GM20000 (cell line): ENCODE measurements at regions not wholly inside any gene's neighbourhood (a gene's known extent, or its start where the extent isn't known, plus 50 kb on each side); places are given as distances from the start of the nearest gene placed in this dataset.
"Not testable (repeated sequence)": the region's sequence is repeated elsewhere in the genome, so short reads cannot be mapped to it uniquely, and the experiment has no call there.

ENCODE experiments used
- DNase-seq: peaks from one replicate; pipeline ENCODE4 v3.0.0; 2012; ENCODE audit warnings: low spot score
- TF ChIP-seq, protein P1 (sequence below): IDR thresholded peaks from 2 replicates; pipeline ENCODE4 v1.5.1; 2012; ENCODE audit warnings: mild to moderate bottlenecking, control low read depth; ENCODE audit errors: extremely low read depth, missing control alignments

GRCh38 chr12:74148849-74149248 is 388.8 kb upstream of the ATXN7L3B start:
- TF ChIP-seq, protein P1, sequence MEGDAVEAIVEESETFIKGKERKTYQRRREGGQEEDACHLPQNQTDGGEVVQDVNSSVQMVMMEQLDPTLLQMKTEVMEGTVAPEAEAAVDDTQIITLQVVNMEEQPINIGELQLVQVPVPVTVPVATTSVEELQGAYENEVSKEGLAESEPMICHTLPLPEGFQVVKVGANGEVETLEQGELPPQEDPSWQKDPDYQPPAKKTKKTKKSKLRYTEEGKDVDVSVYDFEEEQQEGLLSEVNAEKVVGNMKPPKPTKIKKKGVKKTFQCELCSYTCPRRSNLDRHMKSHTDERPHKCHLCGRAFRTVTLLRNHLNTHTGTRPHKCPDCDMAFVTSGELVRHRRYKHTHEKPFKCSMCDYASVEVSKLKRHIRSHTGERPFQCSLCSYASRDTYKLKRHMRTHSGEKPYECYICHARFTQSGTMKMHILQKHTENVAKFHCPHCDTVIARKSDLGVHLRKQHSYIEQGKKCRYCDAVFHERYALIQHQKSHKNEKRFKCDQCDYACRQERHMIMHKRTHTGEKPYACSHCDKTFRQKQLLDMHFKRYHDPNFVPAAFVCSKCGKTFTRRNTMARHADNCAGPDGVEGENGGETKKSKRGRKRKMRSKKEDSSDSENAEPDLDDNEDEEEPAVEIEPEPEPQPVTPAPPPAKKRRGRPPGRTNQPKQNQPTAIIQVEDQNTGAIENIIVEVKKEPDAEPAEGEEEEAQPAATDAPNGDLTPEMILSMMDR: no peak
- no peak for DNase-seq

DNA sequence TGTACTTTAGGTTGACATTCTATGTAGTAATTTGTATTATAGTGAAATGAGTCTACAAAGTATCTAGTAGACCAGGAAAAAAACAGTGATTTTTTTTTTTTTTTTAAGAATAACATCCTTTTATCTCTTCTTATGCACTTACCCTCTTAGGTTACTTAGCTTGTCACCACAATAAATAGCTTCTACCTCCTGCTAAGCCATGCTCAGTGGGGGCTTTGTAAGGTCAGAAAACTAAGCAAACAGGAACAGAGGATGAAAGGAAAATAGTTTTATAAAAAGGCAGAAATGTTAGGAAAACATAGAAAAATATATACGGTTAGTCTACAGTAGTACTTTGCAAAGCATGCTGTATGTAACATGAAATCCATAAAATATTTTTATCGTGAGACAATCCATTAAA is 385.3 kb upstream of the ATXN7L3B start:
- TF ChIP-seq, protein P1: no peak
- DNase-seq: no peak

DNA sequence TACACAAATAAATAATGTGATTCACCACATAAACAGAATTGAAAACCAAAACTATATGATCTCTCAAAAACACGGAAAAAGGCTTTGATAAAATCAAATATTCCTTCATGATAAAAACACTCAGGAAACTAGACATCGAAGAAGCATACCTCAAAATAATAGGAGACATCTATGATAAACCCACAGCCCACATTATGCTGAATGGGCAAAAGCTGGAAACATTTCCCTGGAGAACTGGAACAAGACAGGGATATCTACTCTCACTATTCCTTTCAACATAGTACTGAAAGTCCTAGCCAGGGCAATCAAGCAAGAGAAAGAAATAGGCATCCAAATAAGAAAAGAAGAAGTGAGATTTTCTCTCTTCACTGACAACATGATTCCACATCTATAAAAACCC is 371.5 kb upstream of the ATXN7L3B start:
- TF ChIP-seq, protein P1: no peak
- DNase-seq: no peak

- TF ChIP-seq, protein P1: no peak
- DNase-seq: no peak
Observed at GRCh38 chr12:74169607-74170006, 368.0 kb upstream of the ATXN7L3B start.

GRCh38 chr12:74170645-74171477 is 366.8 kb upstream of the ATXN7L3B start:
- DNase-seq: no peak
- TF ChIP-seq, protein P1: no peak

DNA sequence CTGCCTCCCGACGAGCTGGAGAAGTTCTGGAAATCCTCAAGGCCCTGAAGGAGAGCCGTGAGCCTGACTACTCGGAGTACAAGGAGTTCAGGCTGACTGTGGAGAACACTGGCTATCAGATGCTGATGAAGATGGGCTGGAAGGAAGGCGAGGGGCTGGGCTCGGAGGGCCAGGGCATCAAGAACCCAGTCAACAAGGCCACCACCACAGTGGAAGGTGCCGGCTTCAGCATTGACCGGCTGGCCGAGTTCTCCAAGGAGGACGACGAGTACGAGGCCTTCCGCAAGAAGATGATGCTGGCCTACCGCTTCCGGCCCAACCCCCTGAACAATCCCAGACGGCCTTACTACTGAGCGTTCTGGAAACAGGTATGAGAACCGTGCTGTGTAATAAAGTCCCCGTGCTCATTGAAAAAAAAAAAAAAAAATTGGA is 366.1 kb upstream of the ATXN7L3B start:
- TF ChIP-seq, protein P1: no peak

DNA sequence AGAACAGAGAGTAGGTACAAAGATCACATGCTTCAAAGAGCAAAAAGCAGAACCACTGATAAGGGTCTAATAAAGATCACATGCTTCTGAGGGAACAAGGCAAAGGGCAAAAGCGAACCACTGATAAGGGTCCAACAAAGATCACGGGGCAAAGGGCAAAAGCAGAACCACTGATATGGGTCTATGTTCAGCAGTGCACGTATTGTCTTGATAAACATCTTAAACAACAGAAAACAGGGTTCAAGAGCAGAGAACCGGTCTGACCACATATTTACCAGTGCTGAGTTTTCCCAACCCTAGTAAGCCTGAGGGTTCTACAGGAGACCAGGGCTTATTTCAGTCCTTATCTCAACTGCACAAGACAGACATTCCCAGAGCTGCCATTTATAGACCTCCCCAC is 362.7 kb upstream of the ATXN7L3B start:
- not testable (repeated sequence) for DNase-seq

More for the DNA sequence above, 366.1 kb upstream of the ATXN7L3B start:
- no peak for DNase-seq

DNA sequence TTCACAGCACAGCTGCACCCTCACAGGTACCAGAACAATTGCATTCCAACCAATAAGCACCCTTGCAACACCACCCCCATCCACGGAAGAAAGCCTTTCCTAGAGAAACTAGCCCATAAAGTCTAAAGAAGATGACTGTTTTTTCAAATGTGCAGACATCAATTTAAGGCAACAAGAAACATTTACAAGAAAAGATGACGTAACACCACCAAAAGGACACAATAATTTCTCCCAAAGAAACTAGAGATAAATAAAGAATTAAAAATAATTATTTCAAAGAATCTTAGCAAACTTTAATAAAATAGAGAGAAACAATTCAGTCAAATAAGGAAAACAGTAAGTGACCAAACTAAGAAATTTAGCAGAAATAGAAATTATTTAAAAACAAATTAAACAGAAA is 352.3 kb upstream of the ATXN7L3B start:
- no peak for DNase-seq
- TF ChIP-seq, protein P1: no peak
